Frontal cortex (tissue), 3 donors: ENCODE measurements at regions not wholly inside any gene's neighbourhood (a gene's known extent, or its start where the extent isn't known, plus 50 kb on each side); places are given as distances from the start of the nearest gene placed in this dataset.
"Not testable (repeated sequence)": the region's sequence is repeated elsewhere in the genome, so short reads cannot be mapped to it uniquely, and the experiment has no call there.

Experiments used
- DNase-seq, 2 donors: peaks; one replicate each; pipeline ENCODE4 v3.0.0; 2012; ENCODE audit warnings: low spot score in 2 of 2
- FAIRE-seq: peaks from 2 replicates; lab custom pipeline; 2012; peaks lifted over from hg19 to GRCh38; lab: Jason Lieb, UNC
- donor health status: control.
- donor health status: control.
- donor health status: control.

DNA sequence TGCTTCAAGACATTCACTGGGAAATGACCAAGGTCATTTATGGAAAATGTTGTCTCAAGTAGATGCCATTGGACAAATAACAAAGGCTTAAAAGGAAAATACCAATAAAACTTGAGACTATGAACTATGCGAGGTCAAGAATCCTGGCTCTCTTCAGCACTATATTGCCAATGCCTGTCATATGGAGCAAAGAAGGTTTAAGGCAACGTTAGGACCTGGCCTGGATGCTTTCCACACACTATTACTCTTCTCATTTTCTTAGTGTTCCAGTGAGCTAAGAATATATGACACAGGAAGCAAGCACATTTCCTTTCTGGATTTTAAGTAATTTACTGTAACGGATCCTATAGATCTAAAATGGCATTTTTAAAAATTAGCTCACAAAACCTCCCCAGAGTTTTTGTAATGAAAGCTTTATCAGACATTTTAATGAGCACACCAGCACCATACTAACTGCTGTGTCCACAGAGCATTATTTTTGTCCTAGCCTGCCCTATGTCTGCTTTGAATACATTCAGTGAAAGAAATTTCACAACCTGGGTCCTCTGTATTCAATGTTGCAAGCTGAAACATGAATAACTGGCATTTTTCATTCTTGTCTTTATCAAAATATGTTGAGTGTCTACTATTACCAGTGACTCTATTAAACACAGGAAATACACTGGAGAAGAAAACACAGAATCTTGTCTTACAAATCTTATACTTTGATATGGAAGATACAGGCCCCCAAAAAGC lies 315.6 kb downstream of the CETN3 start:
- FAIRE-seq: no peak
- DNase-seq: no peak

DNA sequence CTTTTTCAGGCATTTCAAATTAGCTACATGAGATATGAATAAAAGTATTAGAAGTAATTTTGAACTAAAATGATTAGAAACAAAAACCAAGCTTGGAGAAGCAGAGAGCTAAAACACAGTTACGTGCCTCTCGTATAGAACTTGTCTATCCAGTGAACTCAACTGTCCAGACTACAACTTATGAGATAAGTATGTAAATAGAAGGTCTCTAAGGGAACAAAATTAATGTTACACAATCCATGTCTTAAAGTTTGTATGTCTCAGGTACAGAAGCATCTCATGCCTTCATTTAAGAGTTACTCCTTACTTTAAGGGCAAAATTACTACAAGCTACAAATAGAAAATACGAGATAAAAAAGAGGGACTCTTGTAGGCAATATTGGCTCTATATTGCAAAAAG lies 316.8 kb downstream of the CETN3 start:
- DNase-seq: no peak
- FAIRE-seq: no peak

DNA sequence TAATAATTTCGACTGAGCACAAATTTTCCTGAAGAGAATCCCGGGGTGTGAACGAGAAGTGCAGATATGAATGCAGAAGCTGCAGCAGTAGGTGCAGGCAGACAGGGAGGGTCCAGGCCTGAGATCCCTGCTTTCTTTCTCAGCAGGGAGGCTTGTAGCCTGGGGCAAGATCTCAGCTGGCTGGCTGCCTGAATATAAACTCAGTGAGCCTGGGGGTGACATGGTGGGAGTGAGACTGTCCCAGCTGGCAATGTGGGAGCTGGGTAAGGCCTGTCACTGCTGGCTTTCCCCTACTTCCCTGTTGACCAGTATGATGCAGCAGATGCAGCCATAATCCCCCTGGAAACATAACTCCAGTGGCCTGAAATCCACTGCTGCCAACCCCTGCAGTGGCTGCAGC lies 325.2 kb downstream of the CETN3 start:
- DNase-seq (no peak), FAIRE-seq (no peak)

DNA sequence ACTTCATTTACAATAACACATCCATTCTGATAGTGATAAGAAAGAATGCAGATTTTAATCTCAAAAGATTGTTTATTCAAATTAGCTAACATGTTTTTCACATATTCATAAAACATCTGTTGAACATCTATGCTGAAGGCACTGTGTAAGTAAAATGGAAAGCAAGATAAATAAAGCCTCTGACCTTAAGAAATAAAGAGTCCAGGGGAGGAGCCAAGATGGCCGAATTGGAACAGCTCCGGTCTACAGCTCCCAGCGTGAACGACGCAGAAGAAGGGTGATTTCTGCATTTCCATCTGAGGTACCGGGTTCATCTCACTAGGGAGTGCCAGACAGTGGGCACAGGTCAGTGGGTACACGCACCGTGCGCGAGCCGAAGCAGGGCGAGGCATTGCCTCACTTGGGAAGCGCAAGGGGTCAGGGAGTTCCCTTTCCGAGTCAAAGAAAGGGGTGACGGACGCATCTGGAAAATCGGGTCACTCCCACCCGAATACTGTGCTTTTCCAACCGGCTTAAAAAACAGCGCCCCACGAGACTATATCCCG lies 336.5 kb downstream of the CETN3 start:
- DNase-seq, FAIRE-seq: not testable (repeated sequence)

DNA sequence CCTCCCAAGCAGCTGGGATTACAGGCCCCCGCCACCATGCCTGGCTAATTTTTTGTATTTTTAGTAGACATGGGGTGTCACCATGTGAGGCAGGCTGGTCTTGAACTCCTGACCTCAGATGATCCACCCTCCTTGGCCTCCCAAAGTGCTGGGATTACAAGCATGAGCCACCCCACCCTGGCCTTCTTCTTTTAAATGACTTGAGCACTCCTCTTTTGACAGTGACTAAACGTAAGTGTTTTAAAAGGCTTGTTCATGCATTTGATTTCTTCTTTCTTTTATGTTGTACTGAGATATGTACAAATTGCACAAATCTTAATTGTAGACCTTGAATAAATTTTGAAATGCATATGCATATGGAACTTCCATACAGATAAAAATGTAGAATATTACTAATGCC lies 337.9 kb downstream of the CETN3 start:
- DNase-seq (no peak), FAIRE-seq (no peak)

DNA sequence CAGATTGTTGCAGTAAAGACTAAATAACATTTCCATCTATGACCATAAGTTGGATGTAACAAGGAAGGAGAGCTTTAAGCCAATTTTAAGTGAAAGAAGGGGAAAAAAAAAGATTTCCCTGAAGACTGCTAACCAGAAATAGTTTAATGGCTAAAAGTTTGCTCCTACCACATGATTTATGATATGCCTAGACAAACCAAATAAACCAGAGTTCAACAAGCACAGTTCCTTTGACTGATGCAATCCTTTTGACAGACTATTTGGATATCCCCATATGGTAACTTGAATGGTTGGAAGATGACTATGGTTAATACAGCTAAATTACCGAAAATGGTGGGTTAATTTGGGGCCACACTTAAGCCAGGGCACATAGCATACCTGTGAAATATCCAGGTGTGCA lies 338.5 kb downstream of the CETN3 start:
- DNase-seq: no peak

DNA sequence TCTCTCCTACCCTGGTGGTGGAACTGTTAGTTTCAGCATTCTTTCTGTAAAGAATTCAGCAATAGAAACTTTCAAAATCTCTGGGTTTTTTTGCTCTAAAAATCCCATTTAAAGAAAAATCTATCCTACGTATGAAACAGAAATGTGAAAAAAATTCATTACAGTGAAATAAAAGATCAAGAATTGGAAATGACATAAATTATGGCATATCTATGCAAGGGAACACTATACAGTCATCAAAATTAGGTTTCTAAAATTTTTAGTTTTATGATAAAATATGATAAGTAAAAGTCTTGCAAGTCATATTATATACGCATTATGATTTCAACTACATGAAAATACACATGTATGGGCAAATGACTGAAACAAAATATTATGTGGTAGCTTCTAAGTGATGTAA lies 342.6 kb downstream of the CETN3 start:
- no peak for FAIRE-seq

More for the DNA sequence above, 338.5 kb downstream of the CETN3 start:
- no peak for FAIRE-seq

DNA sequence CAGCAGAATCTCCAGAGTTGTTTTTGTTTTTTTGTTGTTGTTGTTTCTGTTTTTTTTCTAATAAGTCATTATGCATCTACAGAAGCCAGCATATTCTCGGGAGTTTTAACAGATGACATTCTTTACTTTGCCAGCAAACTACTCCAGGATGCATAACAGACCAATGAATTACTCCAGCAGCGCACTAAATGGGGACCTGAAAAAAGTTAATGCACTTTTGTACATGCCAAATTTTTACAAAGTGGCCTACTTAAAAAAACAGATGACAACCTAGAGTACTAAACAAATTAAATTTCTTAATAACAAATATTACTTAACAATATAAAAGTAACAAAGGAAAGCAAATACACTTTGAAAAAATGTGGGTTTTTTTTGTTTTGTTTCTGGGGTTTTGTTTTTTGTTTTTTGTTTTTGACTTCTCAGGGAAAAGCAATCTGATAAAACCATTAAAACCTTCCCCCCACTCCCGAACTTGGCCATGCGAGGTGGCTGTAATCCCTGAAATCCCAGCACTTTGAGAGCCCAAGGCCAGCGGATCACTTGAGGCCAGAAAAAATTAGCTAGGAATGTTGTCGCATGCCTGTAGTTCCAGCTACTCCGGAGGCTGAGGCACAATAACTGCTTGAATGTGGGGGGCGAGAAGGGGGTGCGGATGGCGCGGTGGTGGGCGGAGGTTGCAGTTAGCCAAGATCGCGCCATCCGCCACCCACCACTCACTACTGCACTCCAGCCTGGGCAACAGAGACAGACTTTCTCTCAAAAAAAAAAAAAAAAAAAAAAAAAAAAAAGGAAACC lies 352.4 kb downstream of the CETN3 start:
- DNase-seq (no peak), FAIRE-seq (no peak)

More for the DNA sequence above, 342.6 kb downstream of the CETN3 start:
- no peak for DNase-seq

DNA sequence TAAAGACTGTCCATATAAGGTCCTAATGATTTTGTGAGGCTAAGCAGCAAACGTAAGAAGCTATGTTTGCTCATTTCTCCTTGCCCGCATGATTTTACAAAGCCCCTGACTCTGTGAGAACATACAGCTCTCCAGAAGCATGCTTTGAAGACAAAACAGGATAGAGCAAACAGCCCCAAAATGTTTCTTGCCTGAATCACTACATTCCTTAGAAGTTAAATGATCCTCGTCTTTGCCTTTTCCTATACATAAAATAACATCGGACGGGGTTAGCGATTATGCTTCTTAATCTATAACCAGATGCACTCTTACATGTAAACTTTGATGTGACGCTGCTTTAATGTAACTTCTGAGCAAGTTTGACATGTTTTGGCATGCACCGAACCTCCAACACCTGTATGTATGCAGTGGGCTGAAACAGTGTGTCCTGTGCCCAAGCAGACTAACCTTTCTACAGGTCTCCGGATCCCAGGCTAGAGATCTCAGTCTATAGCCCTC lies 353.7 kb downstream of the CETN3 start:
- DNase-seq (no peak), FAIRE-seq (no peak)

DNA sequence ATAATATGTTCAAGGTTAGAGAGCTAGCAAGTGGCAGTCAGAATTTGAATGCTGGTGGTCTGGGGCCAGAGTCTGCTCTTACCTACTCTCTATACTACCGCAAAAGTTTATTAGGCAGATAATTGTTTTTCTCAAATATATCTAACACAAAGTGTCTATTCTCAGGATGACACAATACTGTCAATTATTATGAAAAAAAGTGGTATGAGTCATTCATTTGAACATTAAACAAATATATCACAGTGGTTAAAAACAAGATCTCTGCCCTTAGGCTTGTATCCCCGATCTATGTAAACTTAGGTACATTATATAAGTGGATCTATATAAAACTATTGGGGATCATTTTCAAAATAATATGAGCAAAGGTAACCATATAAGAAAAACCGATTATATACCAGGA lies 354.9 kb downstream of the CETN3 start:
- DNase-seq (no peak), FAIRE-seq (no peak)

DNA sequence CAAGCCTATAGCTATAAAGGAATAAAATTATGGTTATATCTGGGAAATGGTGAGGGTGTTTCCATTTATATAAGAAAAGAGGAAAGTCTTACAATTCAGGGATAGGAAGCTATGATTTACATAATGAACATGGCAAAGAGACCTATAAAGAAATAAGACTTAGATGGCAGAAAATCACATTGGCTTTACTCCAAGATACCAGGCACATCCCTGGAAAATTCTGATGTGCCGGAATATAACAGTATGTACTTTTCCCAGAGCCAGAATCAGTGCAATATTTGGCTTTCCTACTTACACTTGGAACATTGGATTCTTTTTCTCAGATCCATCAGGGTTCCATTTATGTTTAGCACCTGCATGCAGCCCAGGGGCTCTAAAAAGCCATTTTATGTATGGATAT lies 357.8 kb downstream of the CETN3 start:
- FAIRE-seq (no peak), DNase-seq (no peak)

DNA sequence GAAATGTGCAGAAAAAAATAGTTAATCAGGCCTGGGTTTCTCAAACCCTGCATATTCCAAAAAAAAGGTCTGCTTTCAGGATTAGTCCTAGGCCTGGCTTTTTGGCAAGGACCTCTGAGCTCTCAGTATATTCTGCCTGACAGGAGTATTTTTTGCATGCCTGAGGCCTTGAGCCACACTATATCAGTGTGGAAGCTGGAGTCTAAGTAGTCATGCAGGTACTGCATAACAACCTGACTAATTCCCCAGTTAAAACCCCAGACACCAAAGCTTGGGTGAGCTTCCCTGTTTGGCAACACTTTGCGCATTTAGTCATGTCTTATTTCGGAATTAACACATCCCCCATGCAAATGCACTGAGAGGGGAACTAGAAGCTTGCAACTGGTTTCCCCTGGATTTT lies 359.5 kb downstream of the CETN3 start:
- DNase-seq (no peak), FAIRE-seq (no peak)

DNA sequence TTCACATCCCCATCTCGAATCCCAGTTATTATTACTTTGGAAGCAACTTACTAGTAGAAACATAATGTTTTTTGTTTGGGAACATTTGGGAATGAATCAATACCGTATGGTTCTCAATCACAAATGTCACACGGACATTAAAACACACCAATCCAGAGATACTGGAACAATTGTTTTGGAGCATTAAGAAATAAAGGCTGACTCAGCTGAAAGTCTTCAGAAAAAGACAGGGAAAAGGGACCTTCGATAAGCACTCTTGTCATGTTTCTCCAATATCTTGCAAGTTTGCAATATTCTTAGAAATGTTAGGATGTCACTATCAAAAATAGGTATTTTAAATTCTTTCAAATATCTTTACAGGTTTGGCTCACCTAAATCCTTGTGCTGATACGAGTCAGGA lies 362.4 kb downstream of the CETN3 start:
- DNase-seq: no peak
- FAIRE-seq: no peak

DNA sequence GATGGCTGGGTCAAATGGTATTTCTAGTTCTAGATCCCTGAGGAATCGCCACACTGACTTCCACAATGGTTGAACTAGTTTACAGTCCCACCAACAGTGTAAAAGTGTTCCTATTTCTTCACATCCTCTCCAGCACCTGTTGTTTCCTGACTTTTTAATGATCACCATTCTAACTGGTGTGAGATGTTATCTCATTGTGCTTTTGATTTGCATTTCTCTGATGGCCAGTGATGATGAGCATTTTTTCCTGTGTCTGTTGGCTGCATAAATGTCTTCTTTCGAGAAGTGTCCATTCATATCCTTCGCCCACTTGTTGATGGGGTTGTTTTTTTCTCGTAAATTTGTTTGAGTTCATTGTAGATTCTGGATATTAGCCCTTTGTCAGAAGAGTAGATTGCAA lies 369.5 kb downstream of the CETN3 start:
- not testable (repeated sequence) for DNase-seq, FAIRE-seq

DNA sequence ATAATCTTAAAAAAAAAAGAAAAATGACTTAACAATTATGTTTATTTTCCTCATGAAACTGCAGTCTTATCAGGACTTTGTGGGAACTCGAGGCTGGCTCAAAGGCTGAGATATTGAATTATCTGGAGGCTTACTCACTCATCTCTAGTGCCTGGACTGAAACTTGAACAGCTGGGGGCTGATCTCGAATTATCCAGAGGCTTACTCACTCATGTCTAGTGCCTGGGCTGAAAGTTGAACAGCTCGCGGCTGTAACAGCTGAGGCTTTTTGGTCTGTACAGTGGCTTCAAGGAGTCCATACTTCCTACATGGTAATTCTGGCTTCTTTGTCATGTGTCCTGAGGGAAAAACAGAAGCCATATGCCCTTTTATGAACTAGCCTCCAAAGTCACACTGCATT lies 371.9 kb downstream of the CETN3 start:
- FAIRE-seq (no peak), DNase-seq (no peak)

DNA sequence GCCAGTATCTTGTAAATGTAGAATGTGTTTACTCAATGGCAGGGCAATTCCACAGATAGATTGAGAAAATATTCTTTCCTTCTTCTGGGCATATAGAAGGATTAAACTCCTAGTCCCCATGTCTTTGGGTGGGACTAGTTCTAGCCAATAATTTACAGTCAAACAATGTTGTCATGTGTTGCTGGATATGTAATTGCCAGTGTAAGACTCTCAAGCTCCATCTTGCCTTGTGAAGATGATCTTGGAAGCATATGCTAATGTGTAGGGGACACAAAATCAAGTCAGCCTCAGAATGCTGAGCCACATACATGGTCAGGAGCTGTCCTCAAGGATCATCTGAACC lies 386.9 kb downstream of the CETN3 start:
- FAIRE-seq (no peak), DNase-seq (no peak)

DNA sequence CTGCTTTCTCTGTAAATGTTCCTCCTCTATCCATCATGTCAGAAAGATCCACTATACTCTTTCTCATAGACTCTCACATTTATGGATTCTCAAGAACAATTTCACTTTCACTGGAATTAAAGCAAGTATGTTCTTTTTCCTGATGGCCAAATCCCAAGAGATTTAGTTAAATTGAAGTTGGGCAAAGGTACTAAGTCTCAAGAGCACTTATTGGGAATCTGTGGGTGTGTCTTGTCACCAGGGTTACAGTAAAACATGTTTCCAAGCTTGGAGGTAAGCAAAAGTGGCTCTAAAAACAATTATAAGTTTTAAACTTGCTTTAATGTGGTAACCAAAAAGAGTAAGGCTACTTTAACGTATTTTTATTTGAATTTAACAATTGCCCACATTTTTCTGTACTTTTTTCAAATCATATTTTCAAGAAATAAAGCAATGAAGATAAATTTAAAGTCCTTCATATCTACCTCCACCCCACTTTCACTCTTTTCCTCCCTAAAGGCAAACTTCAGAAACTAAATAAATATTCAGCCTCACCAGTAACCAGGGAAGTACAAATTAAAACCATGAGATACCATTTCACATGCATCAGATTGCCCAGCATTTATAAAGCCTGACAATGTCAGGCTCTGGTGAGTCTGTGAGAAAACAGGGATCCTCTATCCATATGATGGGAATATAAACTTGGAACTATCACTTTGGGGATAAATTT lies 387.4 kb downstream of the CETN3 start:
- FAIRE-seq: no peak
- DNase-seq: no peak

DNA sequence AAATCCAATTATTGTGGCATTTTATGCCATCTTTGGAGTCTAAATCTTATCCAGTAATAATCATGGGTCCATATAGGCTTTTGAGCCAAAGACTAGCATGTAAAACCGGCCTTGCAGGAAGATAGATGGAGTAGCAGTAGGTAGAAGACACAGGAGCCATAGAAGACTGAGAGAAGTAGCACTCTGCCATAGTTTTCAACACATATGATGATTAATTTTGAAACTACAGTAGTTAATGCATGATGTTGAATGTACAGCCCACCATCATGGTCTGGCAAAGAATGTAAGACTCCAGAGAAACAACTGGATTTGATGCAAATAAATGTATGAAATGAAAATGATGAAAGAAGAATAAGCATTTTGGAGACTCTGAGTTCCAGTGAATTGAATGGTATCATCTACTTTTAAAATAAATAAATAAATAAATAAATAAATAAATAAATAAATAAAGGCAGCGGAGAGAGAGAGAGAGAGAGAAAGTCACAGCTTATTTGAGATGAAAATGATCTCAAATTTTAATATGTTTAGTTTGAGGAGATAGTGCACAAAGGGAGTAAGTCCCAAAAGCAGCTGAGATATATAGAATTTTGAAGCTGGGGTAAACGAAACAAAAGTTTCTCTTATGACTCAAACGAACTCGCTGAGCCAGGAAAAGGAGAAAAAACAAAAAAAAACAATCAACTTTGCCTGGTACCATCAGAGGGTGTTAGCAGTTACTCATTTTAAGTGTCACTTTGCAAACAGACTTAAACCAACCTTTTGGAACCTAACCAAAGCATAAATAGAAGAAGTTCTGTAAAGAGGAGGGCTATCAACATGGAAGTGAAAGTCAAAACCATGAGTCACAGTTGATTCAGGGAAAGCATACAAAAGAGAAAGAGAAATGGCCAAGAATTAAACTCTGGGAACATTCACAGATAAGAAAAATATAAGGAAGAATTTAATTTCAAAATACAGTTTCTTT lies 388.7 kb downstream of the CETN3 start:
- DNase-seq (no peak), FAIRE-seq (no peak)

DNA sequence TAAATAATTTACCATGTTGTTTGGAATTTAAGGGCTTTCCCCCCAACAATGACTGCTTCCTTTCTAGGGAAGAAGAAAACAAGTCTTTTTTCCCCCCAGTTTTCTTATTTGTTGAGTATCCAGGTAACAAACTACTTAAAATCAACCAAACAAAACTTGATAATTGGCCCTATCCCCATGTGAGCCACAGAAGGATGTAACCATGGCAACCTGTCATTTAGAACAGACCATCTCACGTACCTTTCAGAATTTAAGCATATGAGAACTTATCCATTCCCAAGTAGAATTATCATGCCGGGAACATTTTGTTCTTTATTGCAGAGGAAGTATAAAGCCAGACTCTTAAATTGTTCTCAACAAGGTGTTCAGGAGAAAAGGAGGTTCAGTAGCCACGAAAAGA lies 392.3 kb downstream of the CETN3 start:
- FAIRE-seq: no peak
- DNase-seq: no peak
